Body of pancreas (tissue), 4 donors: ENCODE measurements at regions not wholly inside any gene's neighbourhood (a gene's known extent, or its start where the extent isn't known, plus 50 kb on each side); places are given as distances from the start of the nearest gene placed in this dataset.

Source experiments
- ATAC-seq: fragments of 150-250 bp; one replicate; pipeline ENCODE4 v1.9.1; 2016
- DNase-seq, 4 donors: peaks; one replicate each; pipeline ENCODE4 v3.0.0-alpha.2; 2019
- H3K27ac ChIP-seq, 4 donors: fragments of 200-600 bp; sonication (generic); 1 replicate in 3 of 4; 2 replicates in 1 of 4; pipeline versions ENCODE4 v1.5.1 to v1.6.1; 2016 to 2019; ENCODE audit warnings: mild to moderate bottlenecking in 1 of 4, mixed read lengths in 1 of 4, moderate library complexity in 1 of 4
- H3K27me3 ChIP-seq, 2 donors: fragments of 200-600 bp; sonication (generic); one replicate each; pipeline ENCODE4 v1.6.0; 2016; ENCODE audit warnings: mild to moderate bottlenecking in 1 of 2
- H3K36me3 ChIP-seq, 2 donors: fragments of 200-600 bp; sonication (generic); replicated peaks in 1 of 2; 2 replicates each; pipeline ENCODE4 v1.5.1; 2016; ENCODE audit warnings: low read depth in 2 of 2; ENCODE audit not compliant: insufficient read depth in 1 of 2
- H3K4me1 ChIP-seq: fragments of 200-600 bp; sonication (generic); one replicate; pipeline ENCODE4 v1.6.0; 2016
- H3K4me3 ChIP-seq, 2 donors: fragments of 200-600 bp; sonication (generic); 1 replicate in 1 of 2; 2 replicates in 1 of 2; pipeline ENCODE4 v1.5.1; 2016 to 2019
- H3K9me3 ChIP-seq, 3 donors: fragments of 200-600 bp; sonication (generic); 1 replicate in 2 of 3; 2 replicates in 1 of 3; pipeline ENCODE4 v1.5.1; 2016
- POLR2A ChIP-seq, 3 donors: fragments of 450-650 bp; IDR thresholded peaks; one replicate each; pipeline ENCODE4 v1.6.1; 2016; ENCODE audit warnings: antibody characterized with exemption in 3 of 3, mild to moderate bottlenecking in 2 of 3
- WGBS, 2 donors: methylation state at CpG; one replicate each; pipeline ENCODE4 v1.1.5; 2017; 5-methylcytosine and 5-hydroxymethylcytosine counted together
- intact Hi-C: fragments of 100-400 bp; cut with DNase I; formaldehyde crosslinking; loops from one replicate; pipeline ENCODE4 v1.15.1; 2023
- TF ChIP-seq, protein P1 (sequence below), 7 experiments: fragments of 450-650 bp in 4 of 7; fragments of 200-600 bp in 3 of 7; sonication (generic) in 3 of 7; IDR thresholded peaks; one replicate each; pipeline ENCODE4 v1.5.1; 2016 to 2019; ENCODE audit warnings: antibody characterized with exemption in 7 of 7

DNA sequence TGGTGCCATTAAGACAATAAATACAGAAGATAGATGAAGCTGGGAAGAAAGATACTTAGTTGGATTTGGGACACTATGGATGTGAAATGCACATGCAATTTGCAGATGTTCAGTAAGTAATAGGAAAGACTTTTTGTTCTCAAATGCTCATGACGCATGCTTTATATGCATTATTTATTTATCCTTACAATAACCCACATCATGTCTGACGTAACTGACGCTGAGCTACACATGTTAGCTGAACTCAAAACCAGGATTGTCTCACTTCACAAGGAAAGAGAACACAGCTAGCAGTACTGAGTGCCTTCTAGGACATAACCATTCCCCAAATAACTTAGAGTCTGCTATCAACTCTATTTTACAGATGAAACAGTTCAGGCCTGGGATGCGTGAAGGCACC, 463.4 kb downstream of the FGF9 start:
- Histone ChIP-seq H3K4me3 (no peak overlapping the region), H3K9me3 (no peaks in the 10 kb centered on the region), H3K36me3 (no peaks in the 10 kb centered on the region), H3K27ac (no peak overlapping the region), H3K27me3 (no peaks in the 10 kb centered on the region), H3K4me1 (no peaks in the 10 kb centered on the region)
- TF ChIP-seq, protein P1, sequence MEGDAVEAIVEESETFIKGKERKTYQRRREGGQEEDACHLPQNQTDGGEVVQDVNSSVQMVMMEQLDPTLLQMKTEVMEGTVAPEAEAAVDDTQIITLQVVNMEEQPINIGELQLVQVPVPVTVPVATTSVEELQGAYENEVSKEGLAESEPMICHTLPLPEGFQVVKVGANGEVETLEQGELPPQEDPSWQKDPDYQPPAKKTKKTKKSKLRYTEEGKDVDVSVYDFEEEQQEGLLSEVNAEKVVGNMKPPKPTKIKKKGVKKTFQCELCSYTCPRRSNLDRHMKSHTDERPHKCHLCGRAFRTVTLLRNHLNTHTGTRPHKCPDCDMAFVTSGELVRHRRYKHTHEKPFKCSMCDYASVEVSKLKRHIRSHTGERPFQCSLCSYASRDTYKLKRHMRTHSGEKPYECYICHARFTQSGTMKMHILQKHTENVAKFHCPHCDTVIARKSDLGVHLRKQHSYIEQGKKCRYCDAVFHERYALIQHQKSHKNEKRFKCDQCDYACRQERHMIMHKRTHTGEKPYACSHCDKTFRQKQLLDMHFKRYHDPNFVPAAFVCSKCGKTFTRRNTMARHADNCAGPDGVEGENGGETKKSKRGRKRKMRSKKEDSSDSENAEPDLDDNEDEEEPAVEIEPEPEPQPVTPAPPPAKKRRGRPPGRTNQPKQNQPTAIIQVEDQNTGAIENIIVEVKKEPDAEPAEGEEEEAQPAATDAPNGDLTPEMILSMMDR (IDR thresholded peaks at IDR 0.05) = no peak
- TF ChIP-seq POLR2A (IDR thresholded peaks at IDR 0.05) = no peak
- WGBS, 2 donors = 81 to 91% methylated on average over 4 of the region's 4 CpGs
- DNase-seq = no peak
- intact Hi-C loops = no loop called here
- ATAC-seq = no peak

DNA sequence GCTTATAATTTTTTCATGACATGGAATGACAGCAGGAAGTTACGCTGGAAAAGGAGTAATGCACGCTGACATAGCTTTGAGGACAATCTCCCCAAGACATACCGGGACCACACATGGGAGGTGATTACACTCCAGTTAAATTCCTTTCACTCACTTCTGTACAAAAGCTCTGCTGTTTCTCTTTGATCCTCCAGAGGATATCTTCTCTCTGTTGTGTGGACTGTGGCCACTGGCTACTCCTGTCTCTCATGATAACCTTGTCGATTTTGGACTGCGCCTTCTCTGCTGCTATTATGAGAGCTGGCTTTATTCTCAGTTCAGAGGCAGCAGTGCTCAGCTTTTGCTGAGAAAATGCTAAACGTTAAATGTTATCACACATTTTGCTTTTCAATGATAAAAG, 464.6 kb downstream of the FGF9 start:
- intact Hi-C loops = no loop called here
- Histone ChIP-seq H3K27ac (no peak overlapping the region), H3K9me3 (no peaks in the 10 kb centered on the region), H3K4me1 (no peaks in the 10 kb centered on the region), H3K36me3 (no peaks in the 10 kb centered on the region), H3K4me3 (no peak overlapping the region), H3K27me3 (no peaks in the 10 kb centered on the region)
- 50 to 65% methylated on average over 6 of the region's 6 CpGs for WGBS, 2 donors
- DNase-seq (no peak), ATAC-seq (no peak)
- no peak for TF ChIP-seq POLR2A (IDR thresholded peaks at IDR 0.05)
- TF ChIP-seq, protein P1 (IDR thresholded peaks at IDR 0.05) = no peak

DNA sequence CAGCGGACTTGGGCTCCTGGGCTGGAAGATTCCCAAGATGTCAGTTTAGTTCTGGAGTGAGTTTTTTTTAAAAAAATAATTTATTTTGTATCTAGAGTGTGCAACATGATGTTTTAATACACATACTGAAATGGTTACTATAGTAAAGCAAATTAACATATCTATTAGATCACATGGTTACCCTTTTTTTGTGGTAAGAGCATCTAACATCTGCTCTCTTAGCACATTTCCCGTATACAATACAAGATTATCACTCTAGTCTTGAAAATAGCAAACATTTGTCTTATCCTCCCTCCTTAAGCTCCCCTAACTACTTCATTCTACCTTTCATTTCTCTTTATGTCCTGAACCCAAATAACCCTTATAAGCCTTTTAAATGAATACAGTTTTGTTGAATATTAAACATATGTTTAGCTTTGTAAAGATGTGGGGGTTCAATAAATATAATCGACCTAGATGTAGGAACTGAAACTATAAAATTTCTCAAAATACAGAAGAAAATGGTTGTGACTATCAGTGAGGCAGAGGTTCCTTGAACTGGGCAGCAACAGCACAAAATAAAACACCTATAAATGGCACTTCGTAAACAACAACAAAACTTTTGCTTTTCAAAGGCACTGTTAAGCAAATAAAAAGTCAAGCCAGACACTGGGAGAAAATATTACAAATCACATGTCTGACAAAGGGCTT, 466.6 kb downstream of the FGF9 start:
- no peaks in the 10 kb centered on the region for H3K27me3 ChIP-seq
- DNase-seq = no peak
- 69 to 70% methylated on average over 4 of the region's 4 CpGs for WGBS, 2 donors
- no peak overlapping the region for H3K27ac ChIP-seq
- no peak for ATAC-seq
- no peak overlapping the region for H3K4me3 ChIP-seq
- no peaks in the 10 kb centered on the region for H3K9me3 ChIP-seq
- no peaks in the 10 kb centered on the region for H3K4me1 ChIP-seq
- TF ChIP-seq, protein P1 (IDR thresholded peaks at IDR 0.05) = no peak
- TF ChIP-seq POLR2A (IDR thresholded peaks at IDR 0.05) = no peak
- intact Hi-C loops = no loop called here
- no peaks in the 10 kb centered on the region for H3K36me3 ChIP-seq

DNA sequence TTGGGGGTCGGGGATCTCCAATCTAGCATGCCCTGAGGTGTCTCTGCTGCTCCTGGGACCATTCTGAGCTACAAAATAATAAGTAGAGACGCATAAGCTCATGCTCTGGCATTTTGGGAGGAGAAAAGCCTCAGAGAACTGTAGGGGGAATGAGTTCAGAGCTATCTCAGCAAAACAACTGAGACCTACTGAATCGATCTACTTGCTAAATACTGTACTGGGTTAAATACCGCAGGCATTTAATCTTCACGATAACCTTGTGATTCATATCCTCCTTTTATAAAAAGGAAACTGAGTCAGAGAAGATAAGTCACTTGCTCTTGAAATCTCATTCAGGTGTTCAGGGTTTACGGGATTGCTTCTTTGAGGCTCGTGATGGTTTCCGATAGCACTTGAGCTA, 468.1 kb downstream of the FGF9 start:
- ATAC-seq (no peak), DNase-seq (no peak)
- no peaks in the 10 kb centered on the region for H3K9me3 ChIP-seq
- intact Hi-C loops = no loop called here
- H3K27ac ChIP-seq = no peak overlapping the region
- no peaks in the 10 kb centered on the region for H3K27me3 ChIP-seq
- H3K4me1 ChIP-seq = no peaks in the 10 kb centered on the region
- no peak overlapping the region for H3K4me3 ChIP-seq
- TF ChIP-seq, protein P1 (IDR thresholded peaks at IDR 0.05) = no peak
- no peak for TF ChIP-seq POLR2A (IDR thresholded peaks at IDR 0.05)
- 80 to 82% methylated on average over 8 of the region's 8 CpGs for WGBS, 2 donors
- no peaks in the 10 kb centered on the region for H3K36me3 ChIP-seq

DNA sequence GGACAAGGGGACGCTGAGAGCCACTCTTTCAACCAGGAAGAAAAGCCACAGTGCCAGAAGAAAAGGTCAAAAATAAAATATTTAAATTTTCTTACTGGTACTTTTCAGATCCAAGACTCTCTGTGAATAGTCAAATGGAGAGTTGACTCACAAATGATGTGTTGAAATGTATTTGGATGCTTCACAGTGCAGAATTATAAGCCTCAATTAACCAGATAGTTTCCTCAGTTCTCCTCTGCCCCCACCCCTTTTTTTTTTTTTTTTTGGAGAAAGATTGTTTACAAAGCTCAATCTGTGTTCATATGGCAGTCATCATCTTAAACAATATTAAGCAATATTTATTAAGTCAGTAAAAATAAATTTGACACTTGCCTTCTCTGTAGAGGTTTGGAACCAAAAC, 470.8 kb downstream of the FGF9 start:
- no peak overlapping the region for H3K27ac ChIP-seq
- no peaks in the 10 kb centered on the region for H3K9me3 ChIP-seq
- no peaks in the 10 kb centered on the region for H3K27me3 ChIP-seq
- H3K4me1 ChIP-seq = no peaks in the 10 kb centered on the region
- DNase-seq (no peak), ATAC-seq (no peak)
- intact Hi-C loops = no loop called here
- no peak overlapping the region for H3K4me3 ChIP-seq
- 68 to 74% methylated on average over 1 of the region's 1 CpG for whole genome bisulfite sequencing, 2 donors
- TF ChIP-seq, protein P1 (IDR thresholded peaks at IDR 0.05) = no peak
- TF ChIP-seq POLR2A (IDR thresholded peaks at IDR 0.05) = no peak
- H3K36me3 ChIP-seq = no peaks in the 10 kb centered on the region
